ENCODE measurements at regions not wholly inside any gene's neighbourhood (a gene's known extent, or its start where the extent isn't known, plus 50 kb on each side); places are given as distances from the start of the nearest gene placed in this dataset.

DNA sequence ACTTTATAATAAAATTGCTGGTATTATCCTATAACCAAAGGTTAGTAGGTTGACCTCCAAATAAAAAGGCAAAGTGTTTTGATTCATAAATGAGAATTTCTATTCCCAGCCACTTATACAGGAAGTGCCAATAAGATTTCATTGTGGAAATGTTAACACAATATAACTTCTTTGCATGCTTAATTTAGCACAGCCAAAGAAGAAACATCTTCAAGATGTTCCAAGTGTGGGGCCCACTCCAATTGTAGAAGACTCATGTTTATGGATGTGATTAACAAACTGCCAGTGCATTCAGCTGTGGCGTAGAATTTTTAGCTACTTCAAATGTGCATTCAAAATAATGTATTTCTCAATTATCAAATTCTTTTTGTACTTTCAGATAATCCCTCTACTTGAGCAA, 402.3 kb downstream of the DEPDC1B start:
- Mint-ChIP-seq H3K4me1 (peaks cover 0 to 5% (median 0%) of the 10 kb centered on the region in 3 donors), H3K4me3 (no peak overlapping the region), H3K36me3 (no peaks in the 10 kb centered on the region), H3K27me3 (peaks cover 2% of the 10 kb centered on the region), H3K9me3 (peaks cover 2 to 5% (median 4%) of the 10 kb centered on the region in 3 donors), H3K27ac (no peak overlapping the region)

- H3K27me3 Mint-ChIP-seq: peaks cover 2% of the 10 kb centered on the region
- H3K27ac Mint-ChIP-seq: no peak overlapping the region
- H3K9me3 Mint-ChIP-seq: peaks cover 0 to 5% (median under 1%) of the 10 kb centered on the region in 3 donors
- H3K36me3 Mint-ChIP-seq: no peaks in the 10 kb centered on the region
- no peak overlapping the region for H3K4me3 Mint-ChIP-seq
- H3K4me1 Mint-ChIP-seq: peaks cover 0 to 5% (median 0%) of the 10 kb centered on the region in 3 donors
These were observed 401.9 kb upstream of the PDE4D start for GRCh38 chr5:60295423-60295822.

DNA sequence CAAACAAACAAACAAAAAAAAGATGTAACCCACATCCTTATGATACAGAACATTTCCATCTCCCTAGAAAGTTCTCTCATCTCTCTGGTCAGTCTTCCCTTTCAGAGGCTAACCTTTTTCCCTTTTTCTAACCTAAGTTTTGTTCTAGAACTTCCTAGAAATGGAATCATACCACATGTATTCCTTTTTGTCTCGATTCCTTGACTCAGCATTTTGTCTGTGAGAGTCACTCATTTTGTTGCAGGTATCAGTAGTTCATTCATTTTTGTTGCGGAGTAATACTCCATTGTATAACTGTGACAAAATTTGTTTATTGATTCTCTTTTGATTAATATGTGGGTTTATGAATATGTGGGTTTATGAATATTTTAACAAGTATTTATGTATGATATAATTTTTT, 400.0 kb upstream of the PDE4D start:
- peaks cover 4% of the 10 kb centered on the region for H3K27me3 Mint-ChIP-seq
- H3K27ac Mint-ChIP-seq: no peak overlapping the region
- no peak overlapping the region for H3K4me3 Mint-ChIP-seq
- H3K36me3 Mint-ChIP-seq: no peaks in the 10 kb centered on the region
- no peaks in the 10 kb centered on the region for H3K9me3 Mint-ChIP-seq
- peaks cover 0 to under 1% (median 0%) of the 10 kb centered on the region in 3 donors for H3K4me1 Mint-ChIP-seq

DNA sequence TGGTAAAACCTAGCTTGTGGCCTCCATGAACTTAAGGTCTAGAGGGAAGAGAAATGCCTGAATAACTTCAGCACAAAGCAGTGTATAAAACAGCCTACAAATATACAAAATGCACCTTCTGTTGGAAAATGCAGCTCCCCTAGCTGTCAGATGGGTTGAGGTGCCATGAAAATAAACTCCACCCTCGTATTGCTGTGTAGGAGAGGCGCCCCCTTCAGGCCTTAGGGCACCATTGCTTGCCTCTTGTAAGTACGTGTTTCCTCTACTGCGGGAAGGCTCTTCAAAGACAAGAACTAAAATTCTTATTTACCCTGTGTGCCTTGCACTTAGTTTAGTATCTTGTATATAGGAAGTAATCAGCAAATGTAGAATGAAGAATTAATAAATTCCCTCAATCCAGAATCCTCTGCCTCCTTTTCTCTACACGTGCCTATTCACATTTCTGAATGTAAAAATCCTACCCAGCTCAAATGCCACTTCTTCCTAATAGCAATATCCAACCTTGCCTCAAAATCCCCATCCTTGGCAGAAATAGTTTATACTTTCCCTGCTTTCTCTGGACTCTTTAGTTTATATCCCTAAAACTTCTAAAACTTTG, 393.7 kb upstream of the PDE4D start:
- no peaks in the 10 kb centered on the region for H3K4me1 Mint-ChIP-seq
- no peaks in the 10 kb centered on the region for H3K9me3 Mint-ChIP-seq
- no peak overlapping the region for H3K27ac Mint-ChIP-seq
- peaks cover 3% of the 10 kb centered on the region for H3K27me3 Mint-ChIP-seq
- H3K36me3 Mint-ChIP-seq: no peaks in the 10 kb centered on the region
- H3K4me3 Mint-ChIP-seq: no peak overlapping the region

GRCh38 chr5:60285910-60286309, 392.4 kb upstream of the PDE4D start:
- H3K27me3 Mint-ChIP-seq: peaks cover 3% of the 10 kb centered on the region
- H3K4me1 Mint-ChIP-seq: no peaks in the 10 kb centered on the region
- no peak overlapping the region for H3K4me3 Mint-ChIP-seq
- H3K9me3 Mint-ChIP-seq: no peaks in the 10 kb centered on the region
- no peak overlapping the region for H3K27ac Mint-ChIP-seq
- no peaks in the 10 kb centered on the region for H3K36me3 Mint-ChIP-seq

- H3K4me3 Mint-ChIP-seq: no peak overlapping the region
- H3K27ac Mint-ChIP-seq: no peak overlapping the region
- H3K4me1 Mint-ChIP-seq: no peaks in the 10 kb centered on the region
- H3K9me3 Mint-ChIP-seq: no peaks in the 10 kb centered on the region
- H3K36me3 Mint-ChIP-seq: peaks cover 2% of the 10 kb centered on the region
- no peaks in the 10 kb centered on the region for H3K27me3 Mint-ChIP-seq
These were observed 387.4 kb upstream of the PDE4D start for GRCh38 chr5:60280943-60281342.

DNA sequence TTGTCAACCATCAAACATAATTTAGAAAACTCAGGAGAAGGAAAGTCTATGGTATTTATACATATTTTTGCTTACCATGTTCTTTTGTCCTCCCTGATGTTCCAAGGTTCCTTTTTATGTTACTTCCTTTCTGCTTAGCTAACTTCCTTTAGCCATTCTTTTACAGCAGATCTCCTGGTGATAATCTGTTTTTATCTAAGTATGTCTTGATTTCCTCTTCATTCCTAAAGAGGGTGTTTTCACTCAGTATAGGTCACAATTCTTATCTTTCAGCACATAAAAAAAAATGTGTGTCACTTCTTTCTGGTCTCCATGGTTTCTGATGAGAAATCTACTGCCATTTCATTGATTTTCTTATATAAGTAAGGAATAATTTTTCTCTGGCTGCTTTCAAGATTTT, 384.4 kb upstream of the PDE4D start:
- Mint-ChIP-seq H3K4me3 (no peak overlapping the region), H3K9me3 (no peaks in the 10 kb centered on the region), H3K36me3 (peaks cover 2% of the 10 kb centered on the region), H3K4me1 (no peaks in the 10 kb centered on the region), H3K27ac (no peak overlapping the region), H3K27me3 (peaks cover 1% of the 10 kb centered on the region)

- Mint-ChIP-seq H3K9me3 (no peaks in the 10 kb centered on the region), H3K4me1 (peaks cover 0 to 2% (median 1%) of the 10 kb centered on the region in 3 donors), H3K36me3 (peaks cover 2% of the 10 kb centered on the region), H3K27me3 (peaks cover 1% of the 10 kb centered on the region), H3K4me3 (no peak overlapping the region), H3K27ac (no peak overlapping the region)
These were observed 381.2 kb upstream of the PDE4D start for GRCh38 chr5:60274747-60275146.

DNA sequence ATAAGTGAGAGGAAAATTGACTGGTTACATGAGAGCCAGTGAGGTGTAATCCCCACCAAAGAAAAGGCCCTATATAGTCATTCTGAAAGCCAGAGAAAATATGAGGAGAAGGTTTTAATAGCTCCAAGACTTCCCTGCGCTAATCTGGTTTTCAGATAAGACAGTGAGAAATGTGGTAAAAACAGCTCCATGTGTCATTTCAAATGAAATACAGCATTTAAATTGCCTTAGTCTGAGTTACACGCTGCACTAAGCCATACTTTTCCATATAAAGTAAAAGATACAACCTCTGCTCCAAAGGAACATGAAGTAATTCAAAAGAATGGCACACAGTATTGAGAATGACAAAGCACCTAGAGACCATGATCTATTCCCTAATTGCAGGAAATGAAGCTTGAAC, 378.0 kb upstream of the PDE4D start:
- no peaks in the 10 kb centered on the region for H3K9me3 Mint-ChIP-seq
- H3K4me1 Mint-ChIP-seq: peaks cover 0 to 2% (median 2%) of the 10 kb centered on the region in 3 donors
- H3K4me3 Mint-ChIP-seq: no peak overlapping the region
- H3K27ac Mint-ChIP-seq: no peak overlapping the region
- H3K36me3 Mint-ChIP-seq: no peaks in the 10 kb centered on the region
- H3K27me3 Mint-ChIP-seq: peaks cover 1% of the 10 kb centered on the region

GRCh38 chr5:60267907-60268306, 374.4 kb upstream of the PDE4D start:
- Mint-ChIP-seq H3K27ac (peak overlapping the region in 1 of 3 donors; percentile 44), H3K4me3 (no peak overlapping the region), H3K9me3 (no peaks in the 10 kb centered on the region), H3K27me3 (no peaks in the 10 kb centered on the region), H3K36me3 (no peaks in the 10 kb centered on the region), H3K4me1 (peaks cover 0 to 6% (median 2%) of the 10 kb centered on the region in 3 donors)

GRCh38 chr5:60263346-60263745, 369.8 kb upstream of the PDE4D start:
- Mint-ChIP-seq H3K4me3 (no peak overlapping the region), H3K27me3 (no peaks in the 10 kb centered on the region), H3K4me1 (peaks cover 0 to 4% (median 1%) of the 10 kb centered on the region in 3 donors), H3K36me3 (peaks cover 4% of the 10 kb centered on the region), H3K27ac (no peak overlapping the region), H3K9me3 (no peaks in the 10 kb centered on the region)

DNA sequence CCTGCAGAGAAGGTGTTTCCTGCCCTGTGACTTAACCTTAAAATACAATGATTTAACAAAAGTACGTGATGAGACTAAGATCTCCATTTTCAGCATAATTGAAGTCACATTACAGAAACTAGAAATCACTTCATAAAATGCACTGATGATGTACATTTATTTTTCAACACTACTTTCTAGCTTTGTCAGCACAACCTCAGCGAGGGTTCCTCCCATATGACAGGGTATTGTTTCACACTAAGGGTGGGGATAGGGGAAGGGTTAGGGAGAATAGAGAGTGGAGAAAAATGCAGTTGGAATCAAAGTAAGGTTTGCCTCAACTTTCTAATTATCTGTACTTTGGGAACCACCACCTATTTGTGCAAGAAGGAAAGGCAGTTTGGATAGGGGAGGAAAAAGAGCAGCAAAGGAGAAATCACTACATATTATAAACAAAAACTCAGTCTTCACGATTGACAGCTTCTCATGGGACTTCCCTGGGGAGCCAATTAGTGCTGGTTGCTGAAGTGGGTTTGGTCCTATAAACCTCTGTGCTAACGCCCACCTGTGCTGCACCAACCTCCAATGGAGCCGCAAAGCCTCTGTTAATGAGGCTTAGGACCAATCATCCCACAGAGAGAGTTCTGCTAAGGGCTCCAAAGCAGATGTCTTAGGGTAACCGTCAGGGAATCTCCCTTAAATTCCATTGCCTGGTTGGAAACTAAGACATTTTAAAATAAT, 369.2 kb upstream of the PDE4D start:
- H3K36me3 Mint-ChIP-seq: peaks cover 4% of the 10 kb centered on the region
- peaks cover 0 to 4% (median 1%) of the 10 kb centered on the region in 3 donors for H3K4me1 Mint-ChIP-seq
- no peaks in the 10 kb centered on the region for H3K27me3 Mint-ChIP-seq
- no peaks in the 10 kb centered on the region for H3K9me3 Mint-ChIP-seq
- no peak overlapping the region for H3K4me3 Mint-ChIP-seq
- H3K27ac Mint-ChIP-seq: peak overlapping the region in 1 of 3 donors; percentile 6

- H3K27me3 Mint-ChIP-seq: no peaks in the 10 kb centered on the region
- H3K9me3 Mint-ChIP-seq: no peaks in the 10 kb centered on the region
- H3K27ac Mint-ChIP-seq: no peak overlapping the region
- H3K36me3 Mint-ChIP-seq: peaks cover 4% of the 10 kb centered on the region
- H3K4me1 Mint-ChIP-seq: peaks cover 0 to 4% (median 1%) of the 10 kb centered on the region in 3 donors
- H3K4me3 Mint-ChIP-seq: no peak overlapping the region
These were observed 368.2 kb upstream of the PDE4D start for GRCh38 chr5:60261732-60262131.

DNA sequence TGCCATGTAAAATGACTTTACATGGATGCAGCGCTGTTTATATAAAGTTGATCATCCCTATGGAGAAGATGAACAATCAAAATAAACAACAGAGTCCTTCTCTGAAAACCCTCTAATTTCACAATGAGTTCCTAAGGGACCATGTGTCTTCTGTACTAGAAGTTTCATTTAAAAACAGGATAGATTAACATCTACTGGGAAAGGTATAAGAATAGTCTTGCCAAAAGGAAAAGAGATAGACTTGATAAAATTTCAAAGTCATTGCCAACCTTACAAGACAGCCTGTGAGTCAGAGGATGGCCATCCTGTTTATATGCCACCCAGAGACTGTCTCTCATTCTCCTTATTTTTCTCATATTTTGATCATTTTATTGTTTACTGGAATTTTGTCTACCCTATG, 367.1 kb upstream of the PDE4D start:
- H3K36me3 Mint-ChIP-seq: peaks cover 4% of the 10 kb centered on the region
- H3K4me1 Mint-ChIP-seq: peaks cover 0 to 1% (median under 1%) of the 10 kb centered on the region in 3 donors
- no peaks in the 10 kb centered on the region for H3K27me3 Mint-ChIP-seq
- H3K9me3 Mint-ChIP-seq: no peaks in the 10 kb centered on the region
- no peak overlapping the region for H3K4me3 Mint-ChIP-seq
- no peak overlapping the region for H3K27ac Mint-ChIP-seq

DNA sequence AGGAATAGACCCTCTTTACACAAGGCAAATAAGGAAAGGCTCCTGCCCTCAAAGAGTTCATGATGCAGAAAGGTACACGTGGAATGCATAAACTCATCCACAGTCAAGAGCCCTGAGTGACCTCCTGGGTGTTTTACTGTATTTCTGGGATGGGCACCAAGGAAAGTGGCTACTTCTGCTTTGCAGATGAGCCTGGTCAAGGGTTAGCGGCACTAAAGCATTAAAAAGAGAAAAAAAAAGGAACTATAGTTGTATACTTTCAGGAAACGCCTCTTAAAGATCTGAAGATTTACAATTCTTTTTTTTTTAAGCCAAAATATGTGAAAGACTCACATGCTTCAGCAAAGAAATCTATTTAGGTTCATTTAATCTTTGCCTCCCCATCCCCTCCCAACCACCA, 366.2 kb upstream of the PDE4D start:
- Mint-ChIP-seq H3K27me3 (no peaks in the 10 kb centered on the region), H3K9me3 (no peaks in the 10 kb centered on the region), H3K36me3 (peaks cover 4% of the 10 kb centered on the region), H3K27ac (no peak overlapping the region), H3K4me3 (no peak overlapping the region), H3K4me1 (peaks cover 0 to 1% (median 0%) of the 10 kb centered on the region in 3 donors)

Measured in IgD-negative memory B cell (primary cell).